Choroid plexus epithelial cell (primary cell): ENCODE measurements at regions not wholly inside any gene's neighbourhood (a gene's known extent, or its start where the extent isn't known, plus 50 kb on each side); places are given as distances from the start of the nearest gene placed in this dataset.

Source experiments
- DNase-seq: peaks from one replicate; pipeline ENCODE4 v3.0.0-alpha.2; 2010; ENCODE audit warnings: low read depth
- H3K4me3 ChIP-seq: 2 replicates; pipeline ENCODE4 v1.5.1; 2011; ENCODE audit warnings: low read depth, mild to moderate bottlenecking, control low read depth, low read length, moderate library complexity
- CTCF ChIP-seq: conservative IDR thresholded peaks from 2 replicates; pipeline ENCODE4 v1.5.1; 2011; ENCODE audit warnings: low read depth, mild to moderate bottlenecking, control low read depth, inconsistent platforms, low read length, moderate library complexity

- H3K4me3 ChIP-seq: no peak overlapping the region
- DNase-seq: no peak
- no peak for TF ChIP-seq CTCF
These were observed 106.6 kb downstream of the NCOR2 start for GRCh38 chr12:124460771-124461170.

- TF ChIP-seq CTCF: no peak
- DNase-seq: no peak
These were observed 107.4 kb downstream of the NCOR2 start for GRCh38 chr12:124459852-124460645.

GRCh38 chr12:124458992-124459851 is 108.2 kb downstream of the NCOR2 start:
- no peak for TF ChIP-seq CTCF
- H3K4me3 ChIP-seq: no peak overlapping the region
- no peak for DNase-seq

More at GRCh38 chr12:124459852-124460645, 107.4 kb downstream of the NCOR2 start:
- H3K4me3 ChIP-seq: no peak overlapping the region

GRCh38 chr12:124458220-124458991 is 109.0 kb downstream of the NCOR2 start:
- no peak overlapping the region for H3K4me3 ChIP-seq
- no peak for DNase-seq
- TF ChIP-seq CTCF: no peak

GRCh38 chr12:124457287-124458219 is 109.9 kb downstream of the NCOR2 start:
- no peak for TF ChIP-seq CTCF
- DNase-seq: peak; percentile 28
- H3K4me3 ChIP-seq: no peak overlapping the region

GRCh38 chr12:124456652-124457152 is 110.7 kb downstream of the NCOR2 start:
- no peak for DNase-seq
- TF ChIP-seq CTCF: no peak
- no peak overlapping the region for H3K4me3 ChIP-seq
